Spleen (tissue), 7 donors: ENCODE measurements at regions not wholly inside any gene's neighbourhood (a gene's known extent, or its start where the extent isn't known, plus 50 kb on each side); places are given as distances from the start of the nearest gene placed in this dataset.

Experiments used
- CTCF ChIP-seq, 11 experiments: fragments of 200-600 bp in 7 of 11; fragments of 450-650 bp in 4 of 11; sonication (generic) in 4 of 11; IDR thresholded peaks in 8 of 11; conservative IDR thresholded peaks in 3 of 11; 1 replicate in 7 of 11; 2 replicates in 4 of 11; pipeline versions ENCODE4 v1.4.0 to v1.8.0; 2016 to 2021; ENCODE audit warnings: antibody characterized with exemption in 11 of 11, inconsistent platforms in 4 of 11, mild to moderate bottlenecking in 1 of 11
- POLR2A ChIP-seq, 3 donors: fragments of 450-650 bp; IDR thresholded peaks; one replicate each; pipeline ENCODE4 v1.5.1; 2017; ENCODE audit warnings: antibody characterized with exemption in 3 of 3, mild to moderate bottlenecking in 1 of 3
- donor health status: DM: no; HTN: no; CAD: no; lungs with moderate emphysema.
- donor health status: DM: no; HTN: no; CAD: no.
- donor health status: DM: no; HTN: no; CAD: no.

- TF ChIP-seq POLR2A (IDR thresholded peaks at IDR 0.05), result no peak
- TF ChIP-seq CTCF (IDR thresholded peaks at IDR 0.05 in 8 of 11, conservative IDR thresholded peaks at IDR 0.05 in 3 of 11), result no peak
These were observed 598.2 kb downstream of the PRELID2 start for GRCh38 chr5:145236983-145237382.
